ENCODE measurements at regions not wholly inside any gene's neighbourhood (a gene's known extent, or its start where the extent isn't known, plus 50 kb on each side); places are given as distances from the start of the nearest gene placed in this dataset.

- TF ChIP-seq CTCF (conservative IDR thresholded peaks at IDR 0.05; ENCODE audit: low read length), result no peak
- no peak for TF ChIP-seq EZH2phosphoT487 (IDR thresholded peaks at IDR 0.05; ENCODE audit: borderline replicate concordance, low read depth, low read length)
These were observed 227.0 kb downstream of the SPRY1 start for GRCh38 chr4:123623611-123624010.

Measured in OCI-LY7 (cell line).